SJCRH30 (cell line): ENCODE measurements at regions not wholly inside any gene's neighbourhood (a gene's known extent, or its start where the extent isn't known, plus 50 kb on each side); places are given as distances from the start of the nearest gene placed in this dataset.

Source experiments
- DNase-seq, 2 experiments: peaks; one replicate each; pipeline ENCODE4 v3.0.0-alpha.2; 2015 to 2020
- H3K27ac ChIP-seq: fragments of 250-450 bp; sonication (Bioruptor Pico); 2 replicates; pipeline ENCODE4 v1.5.1; 2020; ENCODE audit warnings: mild to moderate bottlenecking, moderate library complexity
- H3K27me3 ChIP-seq: fragments of 250-450 bp; sonication (Bioruptor Pico); 2 replicates; pipeline ENCODE4 v1.5.1; 2020; ENCODE audit warnings: mild to moderate bottlenecking, moderate library complexity
- H3K36me3 ChIP-seq: fragments of 250-450 bp; sonication (Bioruptor Pico); 2 replicates; pipeline ENCODE4 v1.5.1; 2020; ENCODE audit warnings: mild to moderate bottlenecking, moderate library complexity
- H3K4me1 ChIP-seq: fragments of 250-450 bp; sonication (Bioruptor Pico); 2 replicates; pipeline ENCODE4 v1.5.1; 2020; ENCODE audit warnings: mild to moderate bottlenecking, moderate library complexity
- H3K4me3 ChIP-seq: fragments of 250-450 bp; sonication (Bioruptor Pico); 2 replicates; pipeline ENCODE4 v1.5.1; 2020; ENCODE audit warnings: mild to moderate bottlenecking, moderate library complexity
- H3K9me3 ChIP-seq: fragments of 250-450 bp; sonication (Bioruptor Pico); replicated peaks from 2 replicates; pipeline ENCODE4 v1.5.1; 2020; ENCODE audit warnings: mild to moderate bottlenecking, moderate library complexity

GRCh38 chr5:8280711-8281363, 411.9 kb downstream of the MTRR start:
- no peaks in the 10 kb centered on the region for H3K4me1 ChIP-seq
- no peak overlapping the region for H3K4me3 ChIP-seq
- H3K36me3 ChIP-seq: no peaks in the 10 kb centered on the region
- H3K27me3 ChIP-seq: no peaks in the 10 kb centered on the region
- H3K27ac ChIP-seq: no peak overlapping the region
- DNase-seq: no peak
- no peaks in the 10 kb centered on the region for H3K9me3 ChIP-seq

GRCh38 chr5:8288334-8288733, 419.4 kb downstream of the MTRR start:
- no peak for DNase-seq
- Histone ChIP-seq H3K4me1 (no peaks in the 10 kb centered on the region), H3K27me3 (no peaks in the 10 kb centered on the region), H3K36me3 (no peaks in the 10 kb centered on the region), H3K4me3 (no peak overlapping the region), H3K9me3 (no peaks in the 10 kb centered on the region), H3K27ac (no peak overlapping the region)

- H3K27ac ChIP-seq: no peak overlapping the region
- H3K4me1 ChIP-seq: no peaks in the 10 kb centered on the region
- H3K27me3 ChIP-seq: no peaks in the 10 kb centered on the region
- no peaks in the 10 kb centered on the region for H3K36me3 ChIP-seq
- no peak for DNase-seq
- no peak overlapping the region for H3K4me3 ChIP-seq
- no peaks in the 10 kb centered on the region for H3K9me3 ChIP-seq
Measured at GRCh38 chr5:8288897-8289516, 420.1 kb downstream of the MTRR start.

DNA sequence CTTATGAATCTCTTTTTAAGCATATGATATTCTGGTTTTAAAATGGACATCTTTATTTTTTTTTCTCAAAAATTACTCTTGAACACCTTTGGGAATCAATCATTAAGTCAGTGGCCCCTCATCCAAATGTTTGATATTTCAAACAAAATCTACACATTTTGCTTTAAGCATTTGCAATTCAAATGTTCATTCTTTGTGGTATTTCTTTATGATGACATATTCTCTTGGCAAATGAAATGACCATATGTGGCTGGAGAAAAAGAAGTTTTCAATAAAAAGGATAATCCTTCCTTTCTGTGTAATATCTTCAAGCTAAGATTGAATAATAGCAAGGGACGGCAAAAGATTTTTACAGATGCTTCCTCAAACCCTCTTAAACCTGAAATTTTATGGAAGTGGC, 420.8 kb downstream of the MTRR start:
- no peak overlapping the region for H3K4me3 ChIP-seq
- no peaks in the 10 kb centered on the region for H3K36me3 ChIP-seq
- no peak for DNase-seq
- no peak overlapping the region for H3K27ac ChIP-seq
- H3K27me3 ChIP-seq: no peaks in the 10 kb centered on the region
- H3K9me3 ChIP-seq: no peaks in the 10 kb centered on the region
- H3K4me1 ChIP-seq: no peaks in the 10 kb centered on the region

DNA sequence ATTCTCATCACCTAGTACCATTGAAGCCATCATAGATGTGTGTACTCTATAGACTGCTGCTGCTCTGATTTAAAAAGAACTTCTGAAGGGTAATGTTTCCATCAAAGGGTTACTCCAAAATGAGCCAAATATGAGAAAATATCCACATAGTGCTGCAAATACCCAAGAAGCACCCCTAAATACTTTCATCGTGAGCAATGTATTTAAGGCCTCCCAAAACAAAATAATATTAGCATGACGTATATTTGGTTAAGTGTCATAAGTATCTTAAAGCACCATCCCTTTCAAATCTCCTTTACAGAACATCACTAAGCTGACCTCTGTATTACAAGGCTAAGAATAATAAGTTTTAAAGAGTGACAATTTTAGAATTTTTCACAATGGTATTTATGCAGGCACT, 421.8 kb downstream of the MTRR start:
- Histone ChIP-seq H3K27ac (no peak overlapping the region), H3K4me3 (no peak overlapping the region), H3K27me3 (no peaks in the 10 kb centered on the region), H3K9me3 (no peaks in the 10 kb centered on the region), H3K36me3 (no peaks in the 10 kb centered on the region), H3K4me1 (no peaks in the 10 kb centered on the region)
- DNase-seq: no peak

DNA sequence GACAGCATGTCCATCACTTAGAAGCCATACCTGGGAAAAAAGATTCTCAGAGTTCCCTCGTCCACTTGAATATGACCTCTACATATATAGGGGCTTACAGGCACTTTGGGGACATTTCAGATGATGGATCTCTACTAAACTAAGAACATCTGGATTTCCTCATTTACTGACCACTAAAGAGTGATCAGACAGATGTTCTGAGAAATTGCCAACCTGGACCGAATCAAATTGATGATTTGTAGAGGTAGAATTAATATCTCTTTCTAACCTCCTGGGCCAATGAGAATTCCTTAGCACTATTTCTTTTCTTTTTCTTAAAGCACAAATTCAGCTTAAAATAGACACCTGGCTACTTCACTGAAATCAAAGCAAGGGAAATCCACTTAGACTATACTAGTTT, 422.7 kb downstream of the MTRR start:
- Histone ChIP-seq H3K9me3 (no peaks in the 10 kb centered on the region), H3K27me3 (no peaks in the 10 kb centered on the region), H3K4me1 (no peaks in the 10 kb centered on the region), H3K36me3 (no peaks in the 10 kb centered on the region), H3K4me3 (no peak overlapping the region), H3K27ac (no peak overlapping the region)
- no peak for DNase-seq

- Histone ChIP-seq H3K36me3 (no peaks in the 10 kb centered on the region), H3K9me3 (no peaks in the 10 kb centered on the region), H3K4me3 (no peak overlapping the region), H3K27me3 (no peaks in the 10 kb centered on the region), H3K4me1 (no peaks in the 10 kb centered on the region), H3K27ac (no peak overlapping the region)
- no peak for DNase-seq
Measured at GRCh38 chr5:8295141-8295540, 426.2 kb downstream of the MTRR start.

DNA sequence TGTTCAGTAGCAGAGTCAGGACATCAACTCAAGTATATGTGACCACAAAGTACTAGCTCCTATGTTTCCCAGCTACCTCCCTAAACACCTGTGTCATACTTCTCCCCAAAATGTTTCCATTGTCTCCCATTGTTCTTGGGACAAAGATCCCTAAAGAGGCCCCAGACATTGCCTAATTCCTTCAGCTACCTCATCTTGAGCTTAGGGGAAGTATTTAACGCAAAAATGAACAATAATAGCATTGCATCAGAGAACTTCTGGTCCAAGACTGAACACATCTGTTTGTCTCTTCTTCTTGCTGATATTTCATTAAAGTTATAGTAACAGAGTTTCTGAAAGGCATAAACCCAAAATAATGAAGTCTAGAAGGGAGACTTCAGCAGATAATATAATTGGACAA, 430.8 kb downstream of the MTRR start:
- H3K4me3 ChIP-seq: no peak overlapping the region
- no peak for DNase-seq
- H3K36me3 ChIP-seq: no peaks in the 10 kb centered on the region
- no peaks in the 10 kb centered on the region for H3K4me1 ChIP-seq
- H3K27ac ChIP-seq: no peak overlapping the region
- H3K27me3 ChIP-seq: no peaks in the 10 kb centered on the region
- no peaks in the 10 kb centered on the region for H3K9me3 ChIP-seq

GRCh38 chr5:8304341-8304740, 435.4 kb downstream of the MTRR start:
- DNase-seq: no peak
- Histone ChIP-seq H3K9me3 (no peaks in the 10 kb centered on the region), H3K27ac (no peak overlapping the region), H3K4me1 (no peaks in the 10 kb centered on the region), H3K4me3 (no peak overlapping the region), H3K27me3 (no peaks in the 10 kb centered on the region), H3K36me3 (no peaks in the 10 kb centered on the region)

DNA sequence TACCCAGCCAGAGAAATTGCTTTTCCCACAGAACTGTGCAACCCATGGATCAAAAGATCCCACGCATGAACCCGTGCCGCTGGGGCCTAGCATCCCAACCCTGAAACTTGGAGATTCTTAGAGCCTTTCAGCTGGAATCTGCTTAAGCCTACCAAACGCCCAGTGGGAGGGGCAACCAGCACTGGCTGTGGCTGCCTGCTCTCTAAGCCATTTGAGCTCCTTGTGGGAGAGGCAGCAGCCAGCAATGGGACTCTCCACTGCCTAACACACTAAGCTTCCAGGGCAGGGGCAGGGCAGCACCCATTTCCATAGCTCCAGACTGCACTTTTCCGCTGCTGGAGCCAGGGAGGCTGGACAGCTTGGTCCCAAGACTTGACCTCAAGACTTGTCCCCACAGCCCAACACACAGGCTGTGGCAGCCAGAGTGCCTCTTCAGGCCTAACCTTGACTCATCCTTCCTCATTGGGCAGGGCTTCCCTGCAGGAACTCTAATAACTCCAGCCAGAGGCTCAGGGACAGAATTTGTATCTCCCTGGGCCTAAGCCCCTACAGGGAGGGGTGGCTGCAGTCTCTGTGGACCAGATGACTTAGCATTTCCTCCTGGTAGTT, 437.4 kb downstream of the MTRR start:
- DNase-seq: peak in 1 of 2 experiments; percentile 2
- no peaks in the 10 kb centered on the region for H3K4me1 ChIP-seq
- H3K9me3 ChIP-seq: no peaks in the 10 kb centered on the region
- H3K27me3 ChIP-seq: no peaks in the 10 kb centered on the region
- H3K4me3 ChIP-seq: no peak overlapping the region
- H3K36me3 ChIP-seq: no peaks in the 10 kb centered on the region
- H3K27ac ChIP-seq: no peak overlapping the region

- no peaks in the 10 kb centered on the region for H3K36me3 ChIP-seq
- no peak for DNase-seq
- no peaks in the 10 kb centered on the region for H3K9me3 ChIP-seq
- H3K27me3 ChIP-seq: no peaks in the 10 kb centered on the region
- H3K4me1 ChIP-seq: no peaks in the 10 kb centered on the region
- H3K27ac ChIP-seq: no peak overlapping the region
- no peak overlapping the region for H3K4me3 ChIP-seq
Measured at GRCh38 chr5:8314965-8315364, 446.0 kb downstream of the MTRR start.

DNA sequence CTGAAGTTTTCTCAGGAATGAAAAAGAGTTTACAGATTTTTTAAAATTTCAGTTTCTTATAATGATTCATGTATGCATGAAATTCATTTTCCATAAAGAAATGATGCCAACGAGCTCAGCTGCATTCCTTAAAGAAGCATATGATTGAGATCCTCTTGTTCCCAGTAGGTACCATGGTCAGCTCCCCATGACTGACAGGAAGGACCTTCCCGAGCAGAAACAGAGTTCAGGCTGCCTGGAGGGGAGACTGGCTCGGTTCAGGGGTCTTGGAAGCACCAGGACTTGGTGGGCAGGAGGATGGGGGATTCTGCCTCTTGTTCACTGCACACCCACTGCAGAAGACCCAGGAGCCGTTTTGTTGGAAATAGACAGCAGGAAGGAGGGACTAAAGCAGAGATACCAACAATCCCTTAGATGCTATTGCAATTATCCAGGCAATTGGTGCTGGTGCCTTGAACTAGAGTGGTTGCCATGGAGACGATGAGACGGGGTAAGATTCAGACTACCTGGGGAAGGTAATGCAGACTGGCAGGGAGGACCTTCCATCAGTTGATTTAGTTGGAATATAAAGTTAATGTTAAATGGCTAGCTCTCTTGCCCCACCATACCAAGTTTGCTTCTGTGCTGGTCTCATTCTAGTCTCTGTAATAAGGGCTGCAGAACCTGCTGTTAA, 447.8 kb downstream of the MTRR start:
- H3K27ac ChIP-seq: no peak overlapping the region

DNA sequence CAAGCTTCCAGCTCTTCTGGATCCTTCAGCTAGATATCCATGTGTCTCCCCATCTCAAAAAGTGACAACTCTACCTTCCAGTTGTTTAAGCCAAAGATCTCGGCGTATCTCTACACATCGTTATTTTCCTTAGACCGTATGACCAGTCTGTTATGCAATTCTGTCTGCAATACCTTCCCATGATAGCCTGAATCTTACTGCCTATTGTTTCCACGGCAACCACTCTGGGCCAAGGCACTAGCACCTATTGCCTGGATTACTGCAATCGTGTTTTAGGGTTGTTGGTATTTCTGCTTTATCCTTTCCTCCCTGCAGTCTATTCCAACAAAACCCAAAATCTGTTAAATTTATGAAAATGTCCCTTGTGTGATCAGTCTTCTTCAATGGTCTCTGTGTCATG, 448.4 kb downstream of the MTRR start:
- Histone ChIP-seq H3K36me3 (no peaks in the 10 kb centered on the region), H3K27me3 (no peaks in the 10 kb centered on the region), H3K4me3 (no peak overlapping the region), H3K9me3 (no peaks in the 10 kb centered on the region), H3K4me1 (no peaks in the 10 kb centered on the region), H3K27ac (no peak overlapping the region)
- DNase-seq: no peak

More for the DNA sequence above, 447.8 kb downstream of the MTRR start:
- H3K9me3 ChIP-seq: no peaks in the 10 kb centered on the region
- DNase-seq: no peak
- H3K36me3 ChIP-seq: no peaks in the 10 kb centered on the region
- no peaks in the 10 kb centered on the region for H3K27me3 ChIP-seq
- H3K4me1 ChIP-seq: no peaks in the 10 kb centered on the region
- no peak overlapping the region for H3K4me3 ChIP-seq

DNA sequence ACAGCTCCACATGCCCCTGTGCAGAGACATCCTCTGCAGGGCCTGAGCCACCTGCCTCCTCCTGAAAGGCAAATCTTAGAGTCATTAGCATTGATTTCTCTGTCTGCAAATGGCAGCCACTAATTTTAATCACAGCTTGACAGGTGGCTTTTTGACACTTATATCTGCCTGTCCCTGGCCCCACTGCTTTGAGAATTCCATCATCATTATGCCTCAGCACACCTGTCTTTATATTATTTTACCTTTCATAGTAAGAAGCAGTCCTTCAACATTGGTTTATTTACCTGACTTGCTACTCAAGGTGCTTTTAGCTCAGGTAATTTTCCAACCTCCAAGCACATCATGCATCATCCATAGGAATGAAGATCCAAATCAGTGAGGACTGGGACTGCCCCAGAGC, 451.3 kb downstream of the MTRR start:
- H3K36me3 ChIP-seq: no peaks in the 10 kb centered on the region
- no peaks in the 10 kb centered on the region for H3K9me3 ChIP-seq
- H3K27me3 ChIP-seq: no peaks in the 10 kb centered on the region
- H3K4me3 ChIP-seq: no peak overlapping the region
- no peaks in the 10 kb centered on the region for H3K4me1 ChIP-seq
- H3K27ac ChIP-seq: no peak overlapping the region
- DNase-seq: no peak

DNA sequence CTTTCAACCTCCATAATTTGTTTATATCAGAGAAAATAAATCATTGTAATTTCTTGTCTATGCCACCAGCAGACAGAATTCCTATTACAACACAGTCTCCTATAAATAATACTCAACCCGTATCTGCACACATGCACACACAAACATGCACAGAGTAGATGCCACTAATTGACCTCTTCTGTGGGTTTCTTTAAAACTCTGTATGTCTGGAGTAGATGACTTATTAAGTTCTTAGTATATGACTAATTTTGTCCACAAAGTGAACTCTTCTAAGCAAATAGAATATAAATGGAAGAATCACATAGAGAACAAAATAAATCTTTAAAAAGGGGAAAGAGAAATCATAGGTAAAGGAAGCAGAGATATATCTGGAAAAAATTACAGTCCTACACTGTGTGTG, 452.3 kb downstream of the MTRR start:
- no peaks in the 10 kb centered on the region for H3K27me3 ChIP-seq
- DNase-seq: no peak
- no peaks in the 10 kb centered on the region for H3K9me3 ChIP-seq
- H3K36me3 ChIP-seq: no peaks in the 10 kb centered on the region
- no peak overlapping the region for H3K4me3 ChIP-seq
- no peaks in the 10 kb centered on the region for H3K4me1 ChIP-seq
- H3K27ac ChIP-seq: no peak overlapping the region
